ENCODE measurements at regions not wholly inside any gene's neighbourhood (a gene's known extent, or its start where the extent isn't known, plus 50 kb on each side); places are given as distances from the start of the nearest gene placed in this dataset.
"Not testable (repeated sequence)": the region's sequence is repeated elsewhere in the genome, so short reads cannot be mapped to it uniquely, and the experiment has no call there.

DNA sequence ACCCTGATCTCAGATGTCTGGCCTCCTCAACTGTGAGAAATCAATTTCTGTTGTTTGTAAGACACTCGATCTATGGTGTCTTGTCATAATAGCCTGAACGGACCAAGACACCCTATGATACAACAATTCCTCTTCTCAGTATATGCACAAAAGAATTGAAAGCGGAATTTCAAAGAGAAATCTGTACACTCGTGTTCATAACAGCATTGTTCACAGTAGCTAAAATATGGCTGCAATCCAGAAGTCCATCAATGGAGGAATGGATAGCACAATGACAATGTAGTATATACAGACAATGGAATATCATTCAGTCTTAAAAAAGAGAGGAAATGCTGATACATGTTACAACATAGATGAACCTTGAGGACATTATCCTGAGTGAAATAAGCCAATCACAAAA, 354.6 kb downstream of the SFMBT2 start:
- DNase-seq = no peak

DNA sequence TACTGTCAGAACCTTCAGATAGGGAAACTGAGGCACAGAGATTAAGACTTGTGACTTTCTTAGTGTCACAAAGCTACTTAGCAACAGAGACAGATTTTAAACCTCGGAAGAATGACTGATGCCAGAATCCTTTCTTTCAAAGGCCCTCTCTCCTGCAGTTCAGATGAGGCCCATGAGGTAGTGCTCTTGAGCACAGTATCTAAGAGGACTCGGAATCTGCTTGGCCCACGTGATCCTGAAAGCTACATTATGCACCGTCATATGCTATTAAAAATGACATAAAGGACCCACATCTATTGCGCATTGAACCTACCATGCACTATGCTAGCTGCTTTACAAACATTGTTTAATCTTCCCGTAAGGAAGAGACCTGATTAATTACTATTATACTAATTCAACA, 355.9 kb downstream of the SFMBT2 start:
- DNase-seq = peak; percentile 2

DNA sequence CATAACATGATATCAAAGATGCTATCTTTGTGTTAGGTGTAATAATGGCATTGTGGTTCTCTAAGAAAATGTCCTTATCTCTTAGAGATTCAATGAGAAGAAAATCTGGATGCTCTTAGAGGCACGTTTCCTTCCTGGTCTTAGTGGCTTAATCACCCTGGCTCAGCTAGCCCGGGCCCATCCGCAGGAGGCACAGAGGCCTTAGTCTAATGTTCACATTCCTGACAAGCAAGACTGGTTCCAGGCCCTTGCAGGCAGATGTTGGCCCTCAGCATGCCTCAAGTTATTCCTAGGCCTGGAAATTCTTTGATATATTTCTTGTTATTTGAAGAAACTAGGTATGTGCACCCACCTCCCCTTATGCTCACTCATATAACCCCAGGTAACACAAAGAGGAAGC, 357.6 kb downstream of the SFMBT2 start:
- no peak for DNase-seq

DNA sequence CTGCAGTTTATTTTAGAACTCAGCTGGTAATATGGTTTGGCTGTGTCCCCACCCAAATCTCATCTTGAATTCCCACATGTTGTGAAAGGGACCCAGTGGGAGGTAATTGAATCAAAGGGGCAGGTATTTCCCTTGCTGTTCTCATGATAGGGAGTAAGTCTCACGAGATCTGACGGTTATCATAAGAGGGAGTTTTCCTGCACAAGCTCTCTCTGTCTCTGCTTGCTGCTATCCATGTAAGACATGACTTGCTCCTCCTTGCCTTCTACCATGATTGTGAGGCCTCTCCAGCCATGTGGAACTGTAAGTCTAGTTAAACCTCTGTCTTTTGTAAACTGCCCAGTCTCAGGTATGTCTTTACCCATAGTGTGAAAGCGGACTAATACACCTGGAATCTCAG, 360.8 kb downstream of the SFMBT2 start:
- not testable (repeated sequence) for DNase-seq

DNA sequence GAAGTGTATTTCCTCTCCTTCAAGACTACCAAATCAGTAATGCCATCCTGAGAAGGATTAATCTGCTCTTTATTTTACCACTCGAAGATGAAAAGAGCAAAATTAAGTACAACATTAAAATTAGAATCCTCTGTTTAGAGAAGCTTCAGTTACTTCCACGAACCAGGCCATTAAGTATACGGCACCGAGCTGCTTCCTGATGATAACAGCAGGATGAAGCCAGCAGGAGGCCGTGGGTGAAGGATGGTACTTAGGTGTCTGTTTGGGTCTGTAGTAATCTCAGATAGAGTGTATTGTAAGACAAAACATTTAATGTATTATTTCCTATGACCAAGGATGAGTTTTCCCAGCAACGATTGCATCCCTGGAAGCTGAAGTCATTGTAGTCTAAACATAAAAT, 362.8 kb downstream of the SFMBT2 start:
- DNase-seq = no peak

DNA sequence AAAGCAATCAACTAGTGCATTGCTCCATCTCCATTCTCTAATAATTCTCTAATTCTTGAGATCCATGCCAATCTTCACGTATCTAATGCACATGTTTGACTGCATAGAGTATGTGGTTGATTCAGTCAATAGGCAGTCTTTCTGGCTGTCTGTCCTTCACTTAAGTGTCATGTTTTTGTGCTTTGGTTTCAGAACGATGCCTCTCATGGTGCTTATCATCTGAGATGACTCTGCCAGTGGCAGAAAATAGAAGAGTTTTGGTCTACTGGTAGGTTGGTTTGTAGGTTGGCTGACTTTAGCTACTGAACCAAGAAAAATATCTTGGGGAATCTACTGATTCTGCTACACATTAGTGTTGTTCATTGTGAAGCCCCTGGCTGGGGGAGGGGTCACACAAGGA, 364.2 kb downstream of the SFMBT2 start:
- DNase-seq = no peak

DNA sequence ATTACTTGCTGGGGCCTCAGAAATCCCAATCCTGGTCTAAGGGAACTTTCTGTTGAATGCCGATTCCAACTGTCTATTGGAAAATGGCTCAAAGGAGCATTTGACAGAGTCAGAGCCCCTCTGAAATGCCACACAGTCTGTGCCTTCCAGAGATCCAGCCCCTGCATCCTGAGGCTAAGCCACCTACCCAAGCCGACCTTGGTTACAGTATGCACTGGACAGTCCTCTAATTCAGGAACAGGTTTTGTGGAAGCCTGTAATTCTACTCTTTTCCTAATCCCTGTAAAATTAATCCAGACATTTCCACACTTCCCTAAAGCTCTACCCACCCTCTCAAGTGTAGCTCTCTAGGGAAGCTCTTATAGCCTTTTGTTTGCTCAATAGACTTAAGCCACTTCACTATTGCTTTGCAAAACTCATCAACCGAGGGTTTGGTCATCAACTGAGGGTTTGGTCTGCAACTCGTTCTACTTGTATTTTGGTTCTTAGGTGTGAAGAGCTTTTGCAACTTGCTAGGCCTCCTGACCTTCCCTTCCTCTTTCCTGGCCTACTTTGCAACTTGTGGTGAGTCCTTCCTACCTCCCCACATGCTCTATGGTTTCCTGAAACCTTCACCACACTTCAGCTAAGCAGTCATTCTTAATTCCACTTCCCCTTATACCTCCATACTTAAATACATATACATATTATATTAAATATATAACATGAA, 364.8 kb downstream of the SFMBT2 start:
- DNase-seq = peak; percentile 0

DNA sequence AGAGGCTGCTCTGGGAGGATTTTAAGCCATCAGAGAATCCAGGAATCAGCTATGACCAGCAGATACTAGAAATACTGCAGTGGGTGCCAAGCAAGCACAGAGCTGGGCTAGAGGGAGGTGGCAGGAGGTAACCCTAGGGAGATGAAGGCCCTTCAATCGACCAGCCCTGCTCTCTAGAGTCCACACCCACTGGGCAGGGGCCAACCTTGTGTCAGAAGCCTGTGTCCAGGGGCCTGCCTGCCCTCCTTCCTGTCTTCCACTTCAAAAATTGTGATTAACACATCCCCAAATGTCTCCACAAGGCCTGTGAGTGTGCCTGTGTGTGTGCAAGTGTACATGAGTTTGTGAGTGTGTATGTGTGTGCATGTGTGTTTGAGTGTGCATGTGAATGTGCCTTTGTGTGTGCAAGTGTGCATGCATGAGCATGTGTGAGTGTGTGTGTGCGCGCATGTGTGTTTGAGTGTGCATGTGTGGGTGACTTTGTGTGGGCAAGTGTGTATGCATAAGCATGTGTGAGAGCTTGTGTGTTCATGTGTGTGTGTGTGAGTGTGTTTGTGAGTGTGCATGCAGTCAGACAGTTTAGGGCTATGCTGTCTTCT, 367.7 kb downstream of the SFMBT2 start:
- no peak for DNase-seq

DNA sequence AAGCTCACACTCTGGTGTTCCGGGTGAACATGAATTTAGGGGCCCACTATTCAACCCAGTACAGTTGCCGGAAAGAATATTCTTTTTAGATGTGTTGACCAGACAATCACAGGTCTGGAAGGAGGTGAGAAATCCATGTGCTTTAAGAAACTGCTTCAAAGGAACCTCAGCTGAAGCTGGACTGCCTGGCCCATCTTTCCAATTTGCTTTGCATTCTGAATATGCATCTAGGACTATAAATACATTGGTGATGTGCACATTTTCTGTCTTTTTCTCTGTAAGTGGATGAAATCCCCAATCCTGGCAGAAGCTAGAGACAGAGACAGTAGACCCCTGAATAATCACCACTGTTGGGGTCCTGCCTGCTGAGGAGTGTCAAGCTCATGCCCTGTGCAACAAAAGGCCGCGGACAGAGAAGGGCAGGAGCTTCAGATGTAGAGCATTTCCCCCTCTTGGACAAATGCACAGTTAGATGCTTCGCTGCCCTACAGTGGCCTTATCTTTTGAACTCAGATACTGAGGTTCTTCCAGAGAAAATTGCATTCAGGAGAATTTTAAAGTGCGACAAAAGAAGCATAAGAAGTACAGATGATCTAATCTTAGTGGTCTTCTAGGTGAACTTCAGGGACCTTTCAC, 368.3 kb downstream of the SFMBT2 start:
- DNase-seq = no peak

DNA sequence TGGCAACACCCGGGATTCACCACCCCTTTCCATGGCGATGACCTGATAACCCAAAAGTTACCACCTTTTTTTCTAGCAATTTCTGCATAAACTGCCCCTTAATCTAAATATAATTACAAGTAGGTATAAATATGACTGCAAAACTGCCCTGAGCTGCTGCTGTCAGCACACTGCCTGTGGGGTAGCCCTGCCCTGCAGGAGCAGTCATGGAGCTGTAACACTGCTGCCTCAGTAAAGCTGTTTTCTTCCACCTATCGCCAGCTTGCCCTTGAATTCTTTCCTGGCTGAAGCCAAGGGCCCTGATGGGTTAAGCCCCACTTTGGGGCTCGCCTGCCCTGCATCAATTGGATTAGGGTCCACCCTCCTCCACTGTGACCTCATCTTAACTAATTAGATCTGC, 368.8 kb downstream of the SFMBT2 start:
- DNase-seq = no peak

DNA sequence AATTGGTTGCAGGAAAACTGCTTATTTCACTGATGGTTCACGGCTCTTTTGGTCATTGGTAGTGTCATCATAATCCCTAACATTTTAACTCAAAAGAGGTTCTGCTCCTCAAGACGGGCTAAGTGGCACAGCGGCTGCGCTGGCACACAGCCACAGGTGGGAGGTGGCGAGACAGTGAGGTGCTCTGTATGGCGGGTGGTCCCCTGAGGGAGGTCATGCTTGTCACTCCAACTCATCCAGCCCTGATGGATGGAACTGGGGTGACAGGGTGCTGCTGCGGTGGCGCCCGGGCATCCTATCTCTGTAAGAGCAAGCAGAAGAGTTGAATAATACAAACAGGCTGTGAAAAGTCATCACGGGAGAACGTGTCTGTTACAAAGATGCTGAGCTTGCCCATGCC, 370.2 kb downstream of the SFMBT2 start:
- no peak for DNase-seq

DNA sequence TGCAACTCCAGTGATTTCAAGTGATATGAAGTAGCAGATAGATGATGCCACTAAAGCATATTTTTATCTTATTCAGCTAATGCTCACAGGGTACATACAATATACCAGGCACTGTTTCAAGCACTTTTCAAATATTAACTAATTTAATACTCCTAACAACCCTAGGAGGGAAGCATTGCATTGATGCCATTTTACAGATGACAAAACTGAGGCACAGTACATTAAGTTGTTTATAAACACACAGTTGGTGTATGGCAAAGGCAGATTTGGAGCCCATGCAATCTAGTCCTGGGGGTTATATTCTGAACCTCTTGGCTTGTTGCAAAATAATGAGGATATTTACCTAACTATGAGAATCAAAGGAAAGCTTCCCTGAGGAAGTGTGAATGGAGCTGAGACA, 371.0 kb downstream of the SFMBT2 start:
- no peak for DNase-seq

DNA sequence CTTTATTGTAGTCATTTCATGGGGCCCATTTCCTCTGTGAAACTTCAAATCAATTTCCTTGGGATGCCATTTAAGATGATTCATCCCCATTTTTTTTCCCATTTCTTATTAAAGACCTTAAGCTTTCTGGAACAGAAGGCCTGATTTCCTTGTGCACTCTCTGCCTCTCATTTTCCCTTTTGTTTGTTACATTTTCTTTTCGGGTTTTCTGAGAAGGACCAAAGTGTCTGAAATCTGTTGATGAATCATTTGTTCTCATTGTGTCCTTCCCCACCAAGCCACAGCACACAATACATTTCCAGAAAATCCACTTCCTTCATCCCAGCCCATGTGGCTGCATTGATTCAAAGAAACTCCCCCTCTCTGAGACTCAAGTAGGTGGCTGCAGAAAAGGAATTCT, 372.4 kb downstream of the SFMBT2 start:
- DNase-seq = no peak

DNA sequence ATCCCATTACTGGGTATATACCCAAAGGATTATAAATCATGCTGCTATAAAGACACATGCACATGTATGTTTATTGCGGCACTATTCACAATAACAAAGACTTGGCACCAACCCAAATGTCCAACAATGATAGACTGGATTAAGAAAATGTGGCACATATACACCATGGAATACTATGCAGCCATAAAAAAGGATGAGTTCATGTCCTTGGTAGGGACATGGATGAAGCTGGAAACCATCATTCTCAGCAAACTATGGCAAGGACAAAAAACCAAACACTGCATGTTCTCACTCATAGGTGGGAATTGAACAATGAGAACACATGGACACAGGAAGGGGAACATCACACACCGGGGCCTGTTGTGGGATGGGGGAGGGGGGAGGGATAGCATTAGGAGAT, 373.4 kb downstream of the SFMBT2 start:
- not testable (repeated sequence) for DNase-seq

DNA sequence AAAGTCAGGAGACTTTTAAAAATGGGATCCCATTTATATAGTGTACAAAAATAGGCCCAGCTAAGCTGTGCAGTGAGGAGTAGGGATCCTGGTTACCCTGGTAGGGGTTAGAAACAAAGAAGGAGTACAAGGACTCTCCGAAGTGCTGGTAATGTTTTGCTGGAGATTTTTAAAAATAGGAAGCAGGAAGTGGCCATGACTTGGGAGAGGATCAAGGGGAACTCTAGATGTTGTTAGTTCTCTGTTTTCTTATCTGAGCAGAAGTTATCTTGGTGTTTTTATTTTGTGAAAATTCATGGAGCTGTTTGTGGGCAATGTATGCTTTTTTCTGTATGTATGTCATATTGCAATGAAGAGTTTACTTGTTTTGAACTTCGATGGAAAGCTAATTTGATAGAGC, 373.9 kb downstream of the SFMBT2 start:
- DNase-seq = no peak

DNA sequence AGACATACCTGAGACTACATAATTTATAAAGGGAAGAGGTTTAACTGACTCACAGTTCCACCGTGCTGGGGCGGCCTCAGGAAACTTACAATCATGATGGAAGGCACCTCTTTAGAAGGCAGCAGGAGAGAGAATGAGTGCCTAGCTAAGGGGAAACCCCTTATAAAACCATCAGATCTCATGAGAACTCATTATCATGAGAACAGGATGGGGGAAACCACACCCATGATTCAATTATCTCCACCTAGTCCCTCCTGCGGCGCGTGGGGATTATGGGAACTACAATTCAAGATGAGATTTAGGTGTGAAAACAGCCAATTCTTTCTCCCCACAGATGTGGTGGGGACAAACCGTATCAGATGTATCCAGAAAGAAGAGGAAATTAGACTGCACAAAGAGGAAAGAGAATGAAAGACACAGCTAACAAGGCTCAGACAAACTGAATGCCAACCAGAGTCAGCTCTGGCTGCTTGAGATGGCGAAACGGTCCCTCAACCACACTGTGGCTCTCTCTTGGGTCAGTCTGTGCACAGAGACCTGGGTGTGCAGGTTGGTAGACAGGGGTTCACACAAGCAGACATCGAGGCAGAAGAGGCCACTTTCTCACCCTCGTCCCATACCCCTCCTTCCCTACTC, 375.6 kb downstream of the SFMBT2 start:
- DNase-seq = no peak

DNA sequence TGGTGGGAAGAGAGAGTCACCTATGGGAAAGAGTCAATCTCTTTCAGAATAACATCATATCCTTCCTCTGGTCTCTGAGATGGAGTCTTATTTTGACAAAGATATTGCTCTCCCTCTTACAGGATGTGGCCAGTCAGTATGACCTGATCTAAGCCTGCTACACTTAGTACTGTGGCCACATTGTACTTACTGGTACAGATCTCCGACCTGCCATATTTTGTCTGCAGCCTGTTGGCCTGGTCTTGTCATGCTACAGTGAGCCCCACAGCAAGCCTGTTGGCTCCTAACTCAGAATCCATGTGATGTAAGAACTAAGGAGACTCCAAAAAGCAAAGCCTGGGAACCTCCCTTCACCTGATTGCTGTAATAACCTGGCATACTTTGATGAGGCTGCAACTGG, 377.8 kb downstream of the SFMBT2 start:
- no peak for DNase-seq

DNA sequence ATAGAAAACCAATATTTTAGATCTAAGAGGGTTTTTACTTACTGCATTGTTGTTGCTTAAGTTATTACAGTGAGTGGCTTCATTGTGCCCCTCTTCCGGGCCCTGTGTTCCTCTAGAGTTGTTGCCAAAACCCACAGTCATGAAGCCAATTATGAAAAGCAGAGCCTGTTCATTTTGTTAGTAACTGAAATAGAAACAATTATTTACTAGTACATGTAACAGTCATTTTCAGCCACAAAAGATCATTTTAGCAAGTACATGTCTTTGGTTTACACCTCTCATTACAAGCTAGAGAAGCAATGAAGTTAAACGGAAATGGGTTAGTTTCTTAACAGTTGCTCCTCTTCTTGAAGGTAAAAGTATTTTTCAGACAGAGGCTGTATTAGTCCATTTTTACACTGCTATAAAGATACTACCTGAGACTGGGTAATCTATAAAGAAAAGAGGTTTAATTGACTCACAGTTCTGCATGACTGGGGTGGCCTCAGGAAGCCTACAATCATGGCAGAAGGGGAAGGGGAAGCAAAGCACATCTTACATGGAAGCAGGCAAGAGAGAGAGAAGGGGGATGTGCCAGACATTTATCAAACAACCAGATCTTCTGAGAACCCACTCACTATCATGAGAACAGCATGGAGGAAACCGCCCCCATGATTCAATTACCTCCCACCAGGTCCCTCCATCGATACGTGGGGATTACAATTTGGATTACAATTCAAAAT, 380.5 kb downstream of the SFMBT2 start:
- DNase-seq = no peak

DNA sequence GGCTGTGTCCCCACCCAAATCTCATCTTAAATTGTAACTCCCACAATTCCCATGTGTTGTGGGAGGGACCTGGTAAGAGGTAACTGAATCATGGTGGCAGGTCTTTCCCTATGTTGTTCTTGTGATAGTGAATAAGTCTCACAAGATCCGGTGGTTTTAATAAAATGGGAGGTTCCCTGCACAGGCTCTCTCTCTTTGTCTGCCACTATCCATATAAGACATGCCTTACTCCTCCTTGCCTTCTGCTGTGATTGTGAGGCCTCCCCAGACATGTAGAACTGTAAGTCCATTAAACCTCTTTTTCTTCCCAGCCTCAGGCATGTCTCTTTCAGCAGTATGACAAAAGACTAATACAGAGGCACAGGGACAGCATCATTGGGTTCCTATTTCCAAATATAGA, 381.2 kb downstream of the SFMBT2 start:
- no peak for DNase-seq

DNA sequence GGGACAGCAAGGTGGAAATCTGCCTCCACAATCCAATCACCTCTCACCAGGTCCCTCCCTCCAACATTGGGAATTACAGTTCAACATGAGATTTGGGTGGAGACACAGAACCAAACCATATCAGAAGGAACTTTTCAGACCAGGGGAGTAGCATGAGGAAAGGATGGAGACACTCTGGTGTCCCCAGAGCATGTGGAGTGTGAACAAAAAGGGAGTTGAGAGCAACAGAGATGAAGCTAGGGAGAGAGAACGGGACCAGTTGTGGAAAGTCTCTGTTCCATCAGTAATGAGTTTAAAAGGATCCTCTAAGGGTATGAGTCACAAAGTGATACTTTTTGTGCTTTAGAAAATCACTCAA, 382.0 kb downstream of the SFMBT2 start:
- DNase-seq = no peak

DNA sequence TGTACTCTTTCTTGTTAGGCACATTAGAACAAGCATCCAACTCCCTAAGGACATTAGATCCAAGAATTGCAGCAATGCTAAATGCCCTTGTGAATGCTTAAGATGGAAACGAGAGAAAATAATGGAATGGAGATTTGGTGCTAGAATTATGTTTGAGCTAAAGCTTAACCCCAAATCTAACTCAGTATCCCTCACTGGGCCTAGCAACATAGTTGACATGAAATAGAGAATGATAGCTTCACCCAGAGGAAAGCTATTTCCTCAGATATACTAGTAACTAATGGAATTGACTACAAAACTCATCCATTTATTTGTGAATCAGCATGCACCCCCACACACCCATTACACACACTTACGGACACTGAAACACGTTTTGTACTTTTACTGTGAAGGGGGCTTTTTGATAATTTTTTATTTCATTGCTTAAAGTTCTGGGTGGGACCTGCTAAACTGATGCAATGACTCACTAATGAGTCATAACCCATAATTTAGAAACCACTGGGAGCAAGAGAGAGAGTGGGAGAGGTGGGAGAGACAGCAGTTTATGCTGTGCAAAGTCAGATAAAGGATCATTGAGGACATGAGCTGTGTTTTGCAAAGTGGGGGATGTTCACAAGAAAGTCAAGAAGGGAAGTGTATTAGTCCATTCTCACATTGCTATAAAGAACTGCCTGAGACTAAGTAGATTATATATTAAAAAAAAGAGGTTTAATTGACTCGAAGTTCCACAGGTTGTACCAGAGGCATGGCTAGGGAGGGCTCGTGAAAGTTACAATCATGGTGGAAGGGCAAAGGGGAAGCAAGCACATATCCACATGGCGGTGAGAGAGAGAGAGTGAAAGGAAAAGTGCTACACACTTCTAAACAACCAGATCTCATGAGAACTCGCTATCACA, 382.7 kb downstream of the SFMBT2 start:
- no peak for DNase-seq

DNA sequence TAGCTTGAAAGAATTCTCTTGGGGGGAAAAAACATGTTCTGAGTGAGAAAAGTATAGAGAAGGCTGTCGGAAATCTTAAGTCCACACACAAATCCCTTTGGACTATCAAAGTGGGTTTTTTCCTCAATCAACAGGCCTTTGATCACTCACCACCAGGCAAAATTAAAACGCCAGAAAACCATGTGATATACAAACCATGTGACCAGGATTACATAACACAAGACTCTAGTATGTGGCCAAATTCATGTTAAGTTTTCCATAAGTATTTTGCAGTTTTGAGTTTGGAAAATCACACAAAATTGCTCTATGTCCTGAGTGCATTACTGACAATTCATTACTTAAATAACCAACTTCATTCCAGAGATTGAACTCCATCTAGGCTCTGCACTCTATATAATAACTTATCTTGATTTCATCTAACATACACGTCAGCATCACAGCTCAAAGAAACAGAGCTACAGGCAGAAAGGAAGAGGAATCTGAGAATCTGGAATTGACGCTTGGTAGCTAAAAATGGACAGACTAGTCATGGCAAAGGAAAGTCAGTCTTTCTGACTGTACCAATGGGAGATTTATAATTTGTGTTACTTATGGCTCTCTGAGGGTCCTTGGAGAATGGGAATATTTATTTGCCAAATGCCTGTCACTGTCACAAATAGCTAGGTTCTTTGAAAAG, 383.5 kb downstream of the SFMBT2 start:
- no peak for DNase-seq

Data from NCI-H187 treated with DMSO at 0.1 percent for 48 hours (cell line).